Body of pancreas (tissue), 4 donors: ENCODE measurements at regions not wholly inside any gene's neighbourhood (a gene's known extent, or its start where the extent isn't known, plus 50 kb on each side); places are given as distances from the start of the nearest gene placed in this dataset.

Experiments
- CTCF ChIP-seq, 7 experiments: fragments of 450-650 bp in 4 of 7; fragments of 200-600 bp in 3 of 7; sonication (generic) in 3 of 7; IDR thresholded peaks; one replicate each; pipeline ENCODE4 v1.5.1; 2016 to 2019; ENCODE audit warnings: antibody characterized with exemption in 7 of 7
- POLR2A ChIP-seq, 3 donors: fragments of 450-650 bp; IDR thresholded peaks; one replicate each; pipeline ENCODE4 v1.6.1; 2016; ENCODE audit warnings: antibody characterized with exemption in 3 of 3, mild to moderate bottlenecking in 2 of 3

GRCh38 chr2:22444281-22444680 lies 940.7 kb upstream of the KLHL29 start:
- TF ChIP-seq POLR2A (IDR thresholded peaks at IDR 0.05), result no peak
- TF ChIP-seq CTCF (IDR thresholded peaks at IDR 0.05), result no peak
